Neural cell (in vitro differentiated cells): ENCODE measurements at regions not wholly inside any gene's neighbourhood (a gene's known extent, or its start where the extent isn't known, plus 50 kb on each side); places are given as distances from the start of the nearest gene placed in this dataset.

ENCODE experiments used
- CTCF ChIP-seq: fragments of 450-650 bp; IDR thresholded peaks from 2 replicates; pipeline ENCODE4 v1.5.1; 2014; ENCODE audit warnings: antibody characterized with exemption, mild to moderate bottlenecking, moderate library complexity; ENCODE audit not compliant: poor library complexity, severe bottlenecking
- EP300 ChIP-seq: fragments of 450-650 bp; conservative IDR thresholded peaks from 2 replicates; pipeline ENCODE4 v1.6.1; 2014; ENCODE audit warnings: antibody characterized with exemption, mild to moderate bottlenecking, moderate library complexity; ENCODE audit not compliant: poor library complexity, severe bottlenecking
- EZH2 ChIP-seq: fragments of 200-600, 300-800 bp; shearing (Covaris generic), sonication (generic); IDR thresholded peaks from 2 replicates; pipeline ENCODE4 v1.6.1; 2014; ENCODE audit warnings: antibody characterized with exemption, low read length, borderline replicate concordance, mild to moderate bottlenecking; ENCODE audit not compliant: insufficient read depth, poor library complexity, severe bottlenecking
- POLR2AphosphoS5 ChIP-seq: IDR thresholded peaks from 2 replicates; pipeline ENCODE4 v1.6.1; 2012
- TAF1 ChIP-seq: IDR thresholded peaks from 2 replicates; pipeline ENCODE4 v1.6.1; 2012; ENCODE audit warnings: low read depth

GRCh38 chr13:103130681-103131210, 64.5 kb upstream of the SLC10A2 start:
- TF ChIP-seq CTCF (no peak), TAF1 (no peak), EZH2 (no peak), POLR2AphosphoS5 (no peak), EP300 (no peak)
